GM19438 (cell line): ENCODE measurements at regions not wholly inside any gene's neighbourhood (a gene's known extent, or its start where the extent isn't known, plus 50 kb on each side); places are given as distances from the start of the nearest gene placed in this dataset.

Experiments used
- ATAC-seq: cut with Tn5 transposase; IDR thresholded peaks from one replicate; pipeline ENCODE4 v1.9.1; 2021; ENCODE audit warnings: low read depth; ENCODE audit not compliant: unreplicated experiment

DNA sequence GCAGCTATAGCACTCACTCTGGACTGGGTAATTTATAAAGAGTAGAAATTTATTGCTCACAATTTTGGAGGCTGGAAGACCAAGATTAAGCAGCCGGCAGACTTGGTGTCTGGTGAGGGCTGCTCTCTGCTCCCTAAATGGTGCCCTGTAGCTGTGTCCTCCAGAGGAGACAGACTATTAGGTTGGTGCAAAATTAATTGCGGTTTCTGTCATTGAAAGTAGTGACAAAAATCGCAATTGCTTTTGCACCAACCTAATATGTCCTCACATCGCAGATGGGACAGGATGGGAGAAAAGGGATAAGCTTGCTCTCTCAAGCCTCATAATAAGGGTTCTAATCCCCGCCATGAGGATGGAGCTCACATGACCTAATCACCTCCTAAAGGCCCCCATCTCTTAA is 258.1 kb upstream of the VCX3A start:
- ATAC-seq, result no peak

DNA sequence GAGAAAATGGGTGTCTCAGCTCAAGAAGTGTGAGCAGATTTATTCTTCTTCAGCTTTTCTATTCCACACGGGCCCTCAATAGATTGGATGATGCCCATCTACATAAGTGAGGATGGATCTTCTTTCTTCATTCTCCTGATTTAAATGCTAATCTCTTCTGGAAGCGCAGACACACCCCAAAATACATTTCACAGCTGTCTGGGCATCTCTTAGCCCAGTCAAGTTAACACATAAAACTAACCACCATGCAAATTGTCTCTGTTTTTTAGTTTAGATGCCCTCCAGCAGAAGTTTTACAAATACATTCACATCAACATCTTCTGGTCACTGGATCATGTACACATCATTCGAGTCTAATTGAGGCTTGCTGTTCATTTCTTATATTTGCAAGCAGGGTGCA is 249.0 kb upstream of the VCX3A start:
- no peak for ATAC-seq

DNA sequence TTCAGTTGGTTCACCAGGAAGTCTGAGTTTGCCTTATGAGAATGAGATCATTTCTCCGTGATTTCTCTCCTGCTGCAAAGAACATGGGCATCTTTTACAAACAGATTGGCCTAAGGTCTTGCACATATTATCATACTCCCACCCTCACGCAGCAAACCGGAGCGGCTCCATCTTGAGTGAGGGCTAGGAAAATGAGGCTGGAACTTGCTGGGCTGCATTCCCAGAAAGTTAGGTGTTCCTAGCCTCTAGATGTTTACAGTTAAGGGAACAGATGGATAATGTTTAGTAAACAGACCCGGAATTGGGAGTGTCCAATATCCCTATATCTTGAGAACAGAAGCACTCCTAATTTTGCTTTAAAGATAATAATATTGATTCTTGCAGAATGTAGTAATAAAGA is 247.9 kb upstream of the VCX3A start:
- ATAC-seq, result no peak

DNA sequence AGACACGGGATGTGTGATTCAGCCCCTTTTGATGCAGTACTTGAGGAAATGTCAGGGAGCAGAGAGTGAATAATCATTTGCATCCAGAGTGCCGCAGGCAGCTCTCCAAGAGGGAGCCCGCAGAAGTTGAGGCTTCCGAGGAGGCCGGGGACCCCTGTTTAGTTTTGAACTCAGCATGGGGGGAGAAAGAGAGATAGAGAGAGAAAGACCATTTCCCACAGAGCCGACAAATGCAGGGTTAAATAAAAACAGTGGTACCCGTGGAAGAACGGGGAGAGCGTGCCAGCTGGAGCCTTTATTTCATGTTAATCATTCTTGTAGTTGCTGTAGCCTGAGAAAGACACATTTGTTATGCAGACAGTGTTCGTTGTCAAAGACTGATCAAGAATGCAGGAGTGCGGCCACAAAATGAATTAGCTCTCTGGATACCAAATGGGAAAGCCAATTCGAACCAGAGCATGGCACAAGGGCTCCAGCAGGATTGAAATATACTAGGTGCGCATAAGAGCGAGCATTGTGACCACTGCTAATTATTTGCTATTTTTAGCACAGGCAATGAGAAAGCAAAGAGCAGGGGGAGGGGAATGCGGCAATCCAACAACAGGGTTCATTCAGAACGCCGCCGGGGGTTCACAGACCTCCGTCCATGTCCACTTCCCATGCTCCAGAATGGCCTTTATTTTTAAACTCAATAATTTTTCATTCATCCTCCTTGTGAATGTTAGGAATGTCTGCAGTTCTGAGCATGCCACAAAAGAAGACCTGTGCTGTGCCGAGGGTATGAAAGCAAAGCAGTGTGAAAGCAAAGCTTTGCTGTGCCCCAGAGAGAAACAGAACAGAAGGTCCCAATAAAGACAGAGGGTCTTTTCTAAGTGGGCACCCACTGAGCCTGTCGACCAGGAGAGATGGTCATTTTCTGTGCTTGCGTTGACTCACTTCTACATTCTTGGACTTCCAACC is 243.9 kb upstream of the VCX3A start:
- ATAC-seq, result no peak

DNA sequence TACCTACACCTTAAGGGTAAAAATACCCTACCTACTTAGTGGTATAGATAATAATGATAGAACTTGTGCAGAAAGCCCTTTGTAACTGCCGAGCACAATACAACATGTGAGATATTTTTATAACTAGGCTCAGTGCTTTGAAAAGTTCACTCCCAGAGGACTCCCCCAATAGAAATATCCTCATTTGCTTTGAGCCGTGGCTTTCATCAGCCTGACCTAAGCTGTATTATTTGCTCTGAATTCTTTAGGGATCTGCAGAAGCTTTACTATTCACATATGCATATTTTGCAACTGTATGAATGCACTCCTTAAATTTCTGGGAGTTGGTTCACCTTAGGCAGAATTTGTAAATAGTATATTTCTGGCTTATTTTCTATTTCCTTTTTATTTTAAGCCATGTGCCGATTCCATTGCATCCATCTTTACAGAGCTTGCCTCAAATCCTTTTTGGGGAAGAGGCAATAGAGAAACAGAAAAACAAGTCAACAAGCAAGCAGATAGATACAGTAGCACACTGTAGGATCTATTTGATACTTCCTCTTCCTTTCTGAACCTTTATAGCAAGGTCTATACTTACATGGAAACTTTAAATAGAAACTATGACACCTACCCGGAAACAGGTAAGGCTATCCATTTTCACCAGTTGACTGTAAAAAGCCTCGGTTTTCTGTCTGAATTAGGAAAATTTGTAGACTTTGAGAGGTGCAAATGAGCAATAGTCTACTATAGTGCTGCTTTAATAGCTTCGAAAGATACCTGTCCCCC is 242.5 kb upstream of the VCX3A start:
- ATAC-seq, result peak; percentile 95

DNA sequence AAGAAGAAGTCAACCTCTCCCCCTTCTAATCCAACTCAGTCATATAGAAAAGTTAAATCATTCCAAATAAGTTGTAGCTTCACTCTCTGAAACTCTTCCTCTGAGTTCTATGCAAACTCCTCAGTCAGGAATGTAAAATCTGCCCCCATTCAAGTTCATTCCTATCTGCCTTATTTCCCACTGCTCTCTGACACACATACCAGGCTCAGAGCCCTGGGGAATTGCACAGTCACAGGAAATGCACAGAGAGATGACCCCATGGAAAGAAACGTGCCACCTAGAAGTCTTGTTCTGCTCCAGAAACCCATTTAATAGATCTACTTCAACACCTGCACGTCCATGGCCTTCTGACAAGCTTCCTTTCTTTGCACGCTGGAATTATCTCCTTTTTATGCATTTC is 236.0 kb upstream of the VCX3A start:
- ATAC-seq, result no peak

DNA sequence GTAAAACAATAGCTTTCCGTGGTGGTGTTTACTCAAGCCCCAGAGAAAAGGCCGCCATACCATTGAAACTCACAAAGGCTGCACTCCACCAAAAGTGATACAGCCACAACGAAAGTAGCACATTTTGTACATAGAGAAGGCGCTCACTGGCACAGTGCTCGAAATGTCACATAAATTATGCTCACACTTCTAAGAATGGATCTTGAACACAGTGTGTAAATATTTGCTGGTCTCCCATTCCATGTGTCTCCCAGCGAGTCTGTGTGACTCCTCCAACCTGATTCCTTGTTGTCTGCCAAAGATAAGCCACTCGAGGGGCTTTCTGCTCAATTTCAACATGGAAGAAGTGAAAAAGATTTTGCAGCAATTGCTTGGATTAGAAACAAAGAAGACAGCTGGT is 234.0 kb upstream of the VCX3A start:
- no peak for ATAC-seq

DNA sequence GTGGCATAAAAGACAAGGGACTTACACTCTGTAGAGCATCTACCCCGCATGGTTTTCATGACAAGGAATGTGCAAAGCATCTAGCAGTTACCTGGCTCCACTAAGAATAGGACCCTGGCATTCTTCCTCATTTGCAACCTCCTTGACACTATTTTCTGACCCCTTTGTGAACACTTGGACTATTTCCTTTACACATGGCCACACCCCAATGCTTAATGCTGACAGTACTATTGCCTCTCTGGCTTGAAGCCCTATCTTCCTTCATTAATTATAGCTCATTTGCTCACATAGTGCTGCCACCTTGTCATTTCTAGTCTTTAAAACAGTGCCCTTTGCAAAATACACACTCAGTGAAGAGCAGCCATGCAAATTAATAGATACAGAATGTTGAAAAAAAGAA is 226.3 kb upstream of the VCX3A start:
- no peak for ATAC-seq

DNA sequence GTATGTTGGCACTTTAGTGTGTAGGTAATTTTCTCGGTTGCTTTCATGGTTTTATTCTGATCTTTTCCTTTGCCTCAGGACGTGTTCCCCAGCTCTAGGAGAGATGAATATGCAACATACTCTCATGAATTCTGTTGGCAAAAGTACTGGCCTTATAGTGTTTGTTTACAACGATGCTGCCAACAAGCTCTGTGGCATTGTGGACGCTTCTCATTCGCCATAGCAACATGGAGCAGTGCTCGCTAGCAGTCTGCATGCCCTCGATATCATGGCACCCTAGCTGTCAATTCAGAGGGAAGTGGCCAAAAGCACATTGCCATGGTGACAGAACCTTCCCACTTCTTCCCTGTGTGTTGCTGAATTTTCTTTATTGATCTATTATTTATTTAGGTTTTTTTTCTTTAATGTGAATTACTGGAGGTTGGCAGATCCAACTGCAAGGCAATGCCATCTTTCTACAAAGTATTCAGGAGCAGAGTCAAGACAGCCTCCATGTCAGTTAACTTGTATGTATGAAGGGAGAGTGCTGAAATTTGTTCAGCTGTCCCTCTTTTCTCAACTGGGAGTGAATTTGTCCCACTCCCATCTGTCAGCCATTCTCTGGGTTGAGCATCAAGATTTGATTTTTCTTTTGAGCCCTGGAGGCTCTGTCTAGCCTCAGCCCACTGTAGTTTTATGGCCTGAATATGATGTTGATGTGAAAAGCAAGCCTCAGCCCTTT is 224.9 kb upstream of the VCX3A start:
- ATAC-seq, result no peak

DNA sequence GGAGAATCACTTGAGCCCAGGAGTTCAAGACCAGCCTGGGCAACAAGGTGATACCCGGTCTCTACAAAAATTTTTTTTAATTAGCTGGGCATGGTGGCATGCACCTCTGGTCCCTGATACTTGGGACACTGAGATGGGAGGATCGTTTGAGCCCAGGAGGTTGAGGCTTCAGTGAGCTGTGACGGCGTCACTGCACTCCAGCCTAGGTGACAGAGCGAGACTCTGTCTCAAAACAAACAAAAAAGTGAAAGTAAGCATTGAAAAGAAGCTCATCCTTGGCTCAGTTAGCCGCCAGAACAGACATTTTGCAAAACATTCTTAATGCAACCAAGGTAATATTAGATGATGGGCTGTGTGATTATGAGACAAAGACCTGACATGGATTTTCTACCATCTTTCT is 223.3 kb upstream of the VCX3A start:
- no peak for ATAC-seq

DNA sequence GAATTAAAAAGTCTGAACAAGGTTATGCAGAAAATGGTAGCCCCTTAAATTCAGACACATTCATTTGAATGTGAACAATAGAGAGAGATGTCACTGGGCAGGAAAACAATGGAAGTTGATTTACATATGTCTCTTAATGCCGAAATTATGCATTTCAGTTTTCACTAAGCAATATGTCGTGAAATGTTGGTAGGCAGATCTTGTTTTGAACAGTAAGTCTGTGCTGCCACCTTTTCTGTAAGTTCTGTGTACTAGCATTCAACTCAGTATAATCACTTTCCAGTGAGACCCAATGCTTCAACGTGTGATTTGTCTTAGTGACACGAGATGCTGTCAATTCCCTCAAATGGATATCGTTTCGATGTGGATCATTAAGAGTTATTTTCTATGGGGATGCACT is 222.7 kb upstream of the VCX3A start:
- ATAC-seq, result no peak

DNA sequence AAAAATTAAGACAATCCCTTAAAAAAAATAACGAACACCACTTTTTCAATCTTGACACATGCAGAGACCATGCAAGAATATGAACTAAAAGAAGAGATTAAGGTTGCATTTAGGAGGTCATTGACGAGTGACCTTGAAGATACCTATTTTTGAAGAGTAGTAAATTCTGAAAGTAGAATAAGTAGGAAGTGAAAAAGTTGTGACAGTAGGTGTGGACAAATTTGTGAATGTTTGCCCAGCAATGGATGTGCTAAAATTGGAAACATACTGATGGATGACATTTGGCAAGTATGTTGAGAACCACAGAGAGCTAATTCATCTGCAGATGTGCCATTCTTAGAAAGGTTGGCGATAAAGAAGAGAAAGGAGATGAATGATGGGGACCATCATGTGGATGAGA is 213.7 kb upstream of the VCX3A start:
- ATAC-seq, result peak; percentile 69

DNA sequence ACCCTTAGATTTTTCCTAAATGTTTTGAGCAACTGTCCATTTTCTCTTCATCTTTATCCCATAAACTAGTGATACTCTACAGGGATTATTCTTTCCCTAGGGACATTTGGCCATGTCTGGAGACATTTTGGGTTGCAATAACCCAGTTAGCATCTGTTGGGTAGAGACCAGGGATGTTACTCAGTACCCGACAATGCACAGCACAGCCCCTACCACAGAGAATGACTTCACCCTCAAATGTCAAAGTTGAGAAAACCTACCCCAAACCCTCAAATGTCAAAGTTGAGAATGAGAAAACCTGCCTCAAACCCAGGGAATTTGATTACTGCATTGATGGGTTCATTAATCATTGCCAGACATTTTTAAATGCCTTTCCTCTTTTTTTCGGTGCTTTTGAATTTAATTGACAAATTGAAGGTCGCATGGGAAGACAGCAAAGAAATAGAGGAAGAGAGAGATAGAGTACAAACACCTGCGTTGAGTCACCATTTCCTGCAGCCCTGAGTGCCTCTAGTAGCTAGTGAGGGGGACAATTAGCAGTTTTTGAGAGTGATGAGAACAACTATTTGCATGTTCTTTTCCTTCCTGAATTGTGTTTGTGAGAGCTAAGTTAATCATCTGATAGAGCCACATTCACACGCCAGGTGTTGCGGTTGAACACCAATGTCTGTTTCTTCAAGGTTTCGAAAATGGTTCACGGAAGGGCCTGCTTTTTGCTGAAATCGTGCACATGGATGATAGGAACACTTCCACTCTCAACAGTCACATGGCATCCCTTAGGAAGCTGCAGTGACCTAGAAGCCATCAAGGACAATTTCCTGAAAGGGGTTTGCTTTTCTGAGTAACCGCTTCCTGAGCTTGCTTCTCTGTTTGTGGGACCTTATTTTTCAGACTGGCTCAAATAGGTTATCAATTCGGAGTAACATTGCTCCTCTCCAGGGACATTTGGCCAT is 203.9 kb upstream of the VCX3A start:
- peak; percentile 93 for ATAC-seq

DNA sequence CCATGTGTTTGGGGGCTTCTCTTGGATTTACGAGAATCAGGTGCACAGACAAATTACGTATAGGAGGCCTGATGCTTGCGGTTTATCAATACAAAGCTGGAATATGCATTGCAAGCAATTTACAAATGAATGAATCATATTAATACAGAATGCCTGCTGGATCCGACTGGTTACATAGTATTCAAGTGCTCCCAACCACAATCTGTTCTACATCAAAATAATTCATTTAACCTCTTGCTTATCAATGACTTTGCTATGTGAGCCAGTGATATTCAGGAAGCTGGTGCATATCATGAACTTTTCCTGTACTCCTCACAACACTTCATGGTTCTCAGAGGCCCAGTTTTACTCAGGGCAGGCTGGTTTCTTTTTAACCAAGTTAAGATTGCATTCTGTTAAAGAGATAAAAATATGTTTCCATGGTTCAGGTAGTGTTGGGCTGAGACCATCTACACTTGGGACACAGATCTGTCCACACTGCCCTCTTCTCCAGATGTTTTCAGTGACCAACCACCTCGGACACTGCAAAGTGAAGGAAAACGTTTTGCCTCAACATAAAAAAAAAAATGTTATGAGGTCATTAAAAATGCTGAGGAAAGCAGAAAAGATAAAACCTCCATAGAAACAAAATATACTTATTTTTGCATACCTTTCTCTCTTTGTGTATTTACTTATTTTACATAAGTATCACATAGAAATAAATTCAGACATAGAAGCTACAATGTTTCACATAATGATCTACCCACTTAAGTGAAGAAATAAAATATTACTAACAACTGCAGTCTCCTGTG is 200.1 kb upstream of the VCX3A start:
- ATAC-seq, result no peak

DNA sequence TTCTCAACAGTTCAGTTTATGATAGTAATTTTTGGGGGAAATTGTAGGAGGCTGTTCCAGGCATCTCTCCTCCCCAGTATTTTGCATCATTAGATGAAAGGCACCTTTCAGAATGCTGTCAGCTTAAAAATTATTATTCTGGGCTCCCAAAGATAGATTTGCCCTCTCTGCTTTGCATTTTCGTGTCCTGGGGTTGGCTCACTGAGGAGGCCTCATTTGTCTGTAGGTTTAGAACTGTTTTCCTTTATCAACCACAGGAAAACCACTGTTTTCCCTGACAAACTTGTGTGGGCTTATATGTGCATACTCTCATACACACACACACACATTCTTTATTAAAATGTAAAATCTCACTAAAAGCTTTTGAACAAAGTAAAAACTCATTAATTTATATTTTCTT is 197.2 kb upstream of the VCX3A start:
- peak; percentile 61 for ATAC-seq

DNA sequence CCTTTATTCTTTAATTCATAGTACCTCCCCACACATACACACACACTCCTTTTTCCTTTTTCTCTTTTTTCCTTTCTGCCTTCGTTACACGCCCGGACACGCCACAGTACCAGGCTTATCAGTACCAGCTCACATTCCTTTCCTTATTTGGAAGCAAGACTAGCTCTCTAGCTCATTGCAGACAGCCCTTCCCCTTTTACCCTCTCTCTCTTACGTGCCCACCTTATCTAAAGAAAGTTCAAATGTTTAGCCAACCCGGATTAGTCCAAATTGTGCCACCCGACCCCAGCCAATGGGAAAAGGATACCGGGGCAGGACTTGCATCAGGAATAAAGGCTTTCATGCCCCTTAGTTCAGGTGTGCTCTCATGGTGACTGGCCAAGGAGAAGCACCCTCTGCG is 194.7 kb upstream of the VCX3A start:
- no peak for ATAC-seq

DNA sequence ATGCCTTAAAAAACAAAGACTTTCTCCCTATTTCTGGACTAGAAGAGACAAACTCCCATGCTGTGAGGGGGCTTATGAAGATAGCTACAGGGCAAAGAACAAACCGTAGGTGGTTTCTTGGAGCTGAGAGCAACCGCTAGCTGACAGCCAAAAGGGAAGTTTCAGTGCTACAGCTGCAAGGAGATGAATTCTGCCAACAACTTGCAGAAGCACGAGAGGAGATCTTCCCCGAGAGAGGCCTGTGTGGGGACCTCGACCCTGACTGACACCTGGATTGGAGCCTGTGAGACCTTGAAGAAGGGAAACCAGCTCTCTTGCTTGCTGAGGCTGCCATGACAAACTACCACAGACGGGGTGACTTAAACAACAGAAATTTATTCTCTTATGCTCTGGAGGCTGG is 183.8 kb upstream of the VCX3A start:
- ATAC-seq, result peak; percentile 95

DNA sequence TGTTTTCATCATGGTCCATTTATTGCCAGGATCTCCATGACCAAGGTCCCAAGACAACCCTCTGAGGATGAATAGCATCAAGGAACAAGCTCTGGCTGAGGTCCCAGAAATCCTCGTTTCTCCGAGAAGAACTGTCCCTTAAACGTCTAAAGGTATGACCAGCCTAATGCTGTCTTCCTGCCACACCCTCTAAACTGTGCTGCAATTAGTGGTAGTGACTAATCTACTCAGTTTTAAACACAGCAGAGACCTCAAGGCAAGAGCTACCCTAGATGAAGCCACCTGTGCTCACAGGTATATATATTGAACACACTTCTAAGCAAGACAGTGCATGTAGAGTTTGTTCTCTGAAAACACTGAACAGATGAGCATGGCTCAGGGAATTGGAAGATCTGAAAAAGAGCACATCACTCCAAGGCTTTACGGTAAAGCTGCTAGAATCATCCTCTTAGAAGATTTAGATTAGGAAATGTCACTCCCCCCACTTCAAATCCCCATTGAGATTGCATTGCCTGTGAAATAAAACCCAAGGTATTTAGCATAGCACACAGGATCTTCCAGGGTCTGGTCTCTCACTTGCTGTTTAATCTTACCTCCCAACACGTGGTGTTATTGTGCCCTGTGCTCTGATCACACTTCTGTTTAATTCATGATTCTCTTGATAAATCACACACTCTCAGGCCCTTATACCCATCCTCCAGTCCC is 173.9 kb upstream of the VCX3A start:
- no peak for ATAC-seq

DNA sequence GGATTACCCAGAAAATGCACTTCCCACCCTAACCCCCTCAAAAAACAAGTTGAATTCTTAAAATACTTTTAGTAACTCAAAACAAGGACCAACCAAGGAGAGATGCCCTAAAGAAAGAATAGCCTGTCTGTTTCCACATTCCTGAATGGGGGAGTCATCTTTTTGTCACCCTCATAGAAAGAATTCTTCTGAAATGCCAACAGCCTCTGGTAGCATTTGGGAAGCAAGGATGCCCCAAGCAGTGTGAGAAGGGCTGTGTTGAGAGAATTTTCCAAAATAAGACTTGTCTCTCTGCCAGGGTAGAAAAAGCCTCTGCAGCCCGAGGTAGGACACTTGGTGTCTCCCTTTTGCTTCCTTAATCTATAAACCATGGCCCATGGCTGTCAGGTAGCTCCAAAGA is 173.1 kb upstream of the VCX3A start:
- no peak for ATAC-seq
